ENCODE measurements at regions not wholly inside any gene's neighbourhood (a gene's known extent, or its start where the extent isn't known, plus 50 kb on each side); places are given as distances from the start of the nearest gene placed in this dataset.
A peak's percentile ranks its signal among the peaks of the same experiment; 100 is the strongest.

GRCh38 chr11:45036010-45036409 lies 85.3 kb upstream of the TP53I11 start:
- Histone ChIP-seq H3K9ac (ENCODE audit: insufficient read depth, low read depth, low read length) (no peak overlapping the region), H3K4me3 (replicated peaks in 1 of 3; ENCODE audit: insufficient read depth in 1 of 3, low read depth in 2 of 3, low read length in 3 of 3) (no peak overlapping the region), H3K79me2 (ENCODE audit: insufficient read depth, low read length) (no peaks in the 10 kb centered on the region), H3K36me3 (replicated peaks in 1 of 2; ENCODE audit: control insufficient read depth in 1 of 2, insufficient read depth in 2 of 2, low read length in 2 of 2) (no peaks in the 10 kb centered on the region), H3K4me2 (ENCODE audit: low read depth, low read length) (no peak overlapping the region), H3K27me3 (ENCODE audit: control insufficient read depth in 1 of 2, insufficient read depth in 2 of 2, low read length in 2 of 2) (no peaks in the 10 kb centered on the region; a peak in 1 of 5 replicates), H3K4me1 (ENCODE audit: insufficient read depth, low read length) (no peaks in the 10 kb centered on the region), H4K20me1 (ENCODE audit: insufficient read depth, low read length) (no peaks in the 10 kb centered on the region), H3K9me3 (ENCODE audit: low read length) (no peaks in the 10 kb centered on the region), H3K27ac (ENCODE audit: extremely low read length, insufficient read depth, low read length) (no peak overlapping the region), H2AFZ (ENCODE audit: low read length) (no peak overlapping the region)
- no TSS peak for BruUV-seq (replicated peaks)
- FAIRE-seq (no peak), ATAC-seq (no peak), DNase-seq (ENCODE audit: low spot score) (no peak)
- intact Hi-C loops (cut with micrococcal nuclease; ENCODE audit: unreplicated experiment) (no loop called here), in situ Hi-C loops (cut with HindIII; ENCODE audit: extremely low pct_ligation_motif_present, low pct_unique_long_range_greater_than_20kb) (no loop called here)
- ChIA-PET POLR2A (no interaction called here), CTCF (ENCODE audit: low intra/inter-chr PET ratio, low total read pairs) (no interaction called here)
- TF ChIP-seq ZNF430 (CRISPR knock-in tag; IDR thresholded peaks at IDR 0.05) (no peak), CCAR2 (optimal IDR thresholded peaks at IDR 0.05; ENCODE audit: low read depth, low read length) (no peak), HNF4A (CRISPR knock-in tag; IDR thresholded peaks at IDR 0.05) (no peak), ZNF577 (CRISPR knock-in tag; IDR thresholded peaks at IDR 0.05; ENCODE audit: borderline replicate concordance, low read depth) (no peak), MBNL3 (CRISPR knock-in tag; conservative IDR thresholded peaks at IDR 0.05) (no peak), DZIP1 (CRISPR knock-in tag; IDR thresholded peaks at IDR 0.05) (no peak)
- WGBS (ENCODE audit: low lambda C conversion rate): 0% methylated on average over 1 of the region's 3 CpGs

- no peaks in the 10 kb centered on the region for H4K20me1 ChIP-seq (ENCODE audit: insufficient read depth, low read length)
- intact Hi-C loops (cut with micrococcal nuclease; ENCODE audit: unreplicated experiment): no loop called here
- ChIA-PET POLR2A (no interaction called here), CTCF (ENCODE audit: low intra/inter-chr PET ratio, low total read pairs) (no interaction called here)
- H3K4me1 ChIP-seq (ENCODE audit: insufficient read depth, low read length): no peaks in the 10 kb centered on the region
- FAIRE-seq (no peak), ATAC-seq (no peak), DNase-seq (ENCODE audit: low spot score) (no peak)
- no peaks in the 10 kb centered on the region for H3K79me2 ChIP-seq (ENCODE audit: insufficient read depth, low read length)
- no peaks in the 10 kb centered on the region for H3K9me3 ChIP-seq (ENCODE audit: low read length)
- H3K36me3 ChIP-seq (replicated peaks in 1 of 2; ENCODE audit: control insufficient read depth in 1 of 2, insufficient read depth in 2 of 2, low read length in 2 of 2): no peaks in the 10 kb centered on the region
- WGBS (ENCODE audit: low lambda C conversion rate): 20% methylated on average over 1 of the region's 6 CpGs
- no peak overlapping the region for H3K27ac ChIP-seq (ENCODE audit: extremely low read length, insufficient read depth, low read length)
- no peak overlapping the region for H2AFZ ChIP-seq (ENCODE audit: low read length)
- no peak overlapping the region for H3K4me2 ChIP-seq (ENCODE audit: low read depth, low read length)
- H3K4me3 ChIP-seq (replicated peaks in 1 of 3; ENCODE audit: insufficient read depth in 1 of 3, low read depth in 2 of 3, low read length in 3 of 3): no peak overlapping the region
- in situ Hi-C loops (cut with HindIII; ENCODE audit: extremely low pct_ligation_motif_present, low pct_unique_long_range_greater_than_20kb): no loop called here
- no peaks in the 10 kb centered on the region; a peak in 1 of 5 replicates for H3K27me3 ChIP-seq (ENCODE audit: control insufficient read depth in 1 of 2, insufficient read depth in 2 of 2, low read length in 2 of 2)
- no TSS peak for BruUV-seq (replicated peaks)
- no peak overlapping the region for H3K9ac ChIP-seq (ENCODE audit: insufficient read depth, low read depth, low read length)
- TF ChIP-seq MTF1 (CRISPR knock-in tag; IDR thresholded peaks at IDR 0.05) (no peak), FOSL1 (CRISPR knock-in tag; IDR thresholded peaks at IDR 0.05; ENCODE audit: borderline replicate concordance) (no peak), RAD51 (IDR thresholded peaks at IDR 0.05; ENCODE audit: borderline replicate concordance) (peak; percentile 71; the same call in 1 of the 2 replicates), CAMTA2 (CRISPR knock-in tag; IDR thresholded peaks at IDR 0.05; ENCODE audit: borderline replicate concordance) (no peak), ZNF414 (CRISPR knock-in tag; IDR thresholded peaks at IDR 0.05) (no peak), HNF1B (CRISPR knock-in tag; IDR thresholded peaks at IDR 0.05) (no peak), PREB (CRISPR knock-in tag; IDR thresholded peaks at IDR 0.05) (no peak)
These were observed 86.0 kb upstream of the TP53I11 start for GRCh38 chr11:45036733-45037132.
